ENCODE measurements at regions not wholly inside any gene's neighbourhood (a gene's known extent, or its start where the extent isn't known, plus 50 kb on each side); places are given as distances from the start of the nearest gene placed in this dataset.

- Mint-ChIP-seq H3K36me3 (ENCODE audit: insufficient read depth, unreplicated experiment) (no peaks in the 10 kb centered on the region), H3K27ac (ENCODE audit: low read depth, unreplicated experiment) (no peak overlapping the region), H3K4me3 (ENCODE audit: unreplicated experiment) (no peak overlapping the region), H3K27me3 (ENCODE audit: insufficient read depth, unreplicated experiment) (no peaks in the 10 kb centered on the region), H3K4me1 (ENCODE audit: insufficient read depth, unreplicated experiment) (peaks cover 6% of the 10 kb centered on the region), H3K9me3 (ENCODE audit: unreplicated experiment) (peaks cover 17% of the 10 kb centered on the region)
- intact Hi-C loops (cut with micrococcal nuclease) = no loop called here
- ChIA-PET POLR2A (interaction anchor here (0.6 to 0.7 kb wide), 3 partner anchors 12 to 435 kb away, joined by 3 read pairs; no protein-coding TSS in a partner anchor), CTCF (interaction anchor here (0.9 kb wide), 2 partner anchors 16 to 178 kb away, joined by 3 read pairs; no protein-coding TSS in a partner anchor)
- no peak for TF ChIP-seq CTCF (IDR thresholded peaks at IDR 0.05; ENCODE audit: unreplicated experiment)
- BruUV-seq (replicated peaks) = no TSS peak
- no peak for DNase-seq (ENCODE audit: unreplicated experiment)
These were observed 479.2 kb downstream of the QKI start for GRCh38 chr6:163893609-163894189.

GRCh38 chr6:163892824-163893561, 478.5 kb downstream of the QKI start:
- intact Hi-C loops (cut with micrococcal nuclease) = no loop called here

GRCh38 chr6:163889904-163890514, 475.5 kb downstream of the QKI start:
- intact Hi-C loops (cut with micrococcal nuclease) = no loop called here
- DNase-seq (ENCODE audit: unreplicated experiment) = no peak

More at GRCh38 chr6:163892824-163893561, 478.5 kb downstream of the QKI start:
- POLR2A ChIA-PET = interaction anchor here (0.7 kb wide), 1 partner anchor 224 kb away, joined by 3 read pairs; no protein-coding TSS in a partner anchor
- no peaks in the 10 kb centered on the region for H3K36me3 Mint-ChIP-seq (ENCODE audit: insufficient read depth, unreplicated experiment)
- DNase-seq (ENCODE audit: unreplicated experiment) = no peak
- CTCF ChIA-PET = no interaction called here
- no peaks in the 10 kb centered on the region for H3K27me3 Mint-ChIP-seq (ENCODE audit: insufficient read depth, unreplicated experiment)
- no TSS peak for BruUV-seq (replicated peaks)
- TF ChIP-seq CTCF (IDR thresholded peaks at IDR 0.05; ENCODE audit: unreplicated experiment) = no peak
- no peak overlapping the region for H3K27ac Mint-ChIP-seq (ENCODE audit: low read depth, unreplicated experiment)
- no peak overlapping the region for H3K4me3 Mint-ChIP-seq (ENCODE audit: unreplicated experiment)
- H3K9me3 Mint-ChIP-seq (ENCODE audit: unreplicated experiment) = peaks cover 18% of the 10 kb centered on the region
- peaks cover 6% of the 10 kb centered on the region for H3K4me1 Mint-ChIP-seq (ENCODE audit: insufficient read depth, unreplicated experiment)

More at GRCh38 chr6:163889904-163890514, 475.5 kb downstream of the QKI start:
- peaks cover 22% of the 10 kb centered on the region for H3K9me3 Mint-ChIP-seq (ENCODE audit: unreplicated experiment)
- BruUV-seq (replicated peaks) = no TSS peak
- H3K27me3 Mint-ChIP-seq (ENCODE audit: insufficient read depth, unreplicated experiment) = no peaks in the 10 kb centered on the region
- ChIA-PET POLR2A (no interaction called here), CTCF (no interaction called here)
- H3K4me3 Mint-ChIP-seq (ENCODE audit: unreplicated experiment) = no peak overlapping the region
- H3K4me1 Mint-ChIP-seq (ENCODE audit: insufficient read depth, unreplicated experiment) = no peaks in the 10 kb centered on the region
- no peak overlapping the region for H3K27ac Mint-ChIP-seq (ENCODE audit: low read depth, unreplicated experiment)
- H3K36me3 Mint-ChIP-seq (ENCODE audit: insufficient read depth, unreplicated experiment) = no peaks in the 10 kb centered on the region
- TF ChIP-seq CTCF (IDR thresholded peaks at IDR 0.05; ENCODE audit: unreplicated experiment) = no peak
